Peyer's patch (tissue), 4 donors: ENCODE measurements at regions not wholly inside any gene's neighbourhood (a gene's known extent, or its start where the extent isn't known, plus 50 kb on each side); places are given as distances from the start of the nearest gene placed in this dataset.

Experiments
- DNase-seq, 3 donors: peaks; one replicate each; pipeline ENCODE4 v3.0.0-alpha.2; 2017 to 2019
- H3K27ac ChIP-seq, 4 donors: fragments of 200-600 bp; sonication (generic); one replicate each; pipeline ENCODE4 v1.5.1; 2016 to 2019
- H3K27me3 ChIP-seq, 2 donors: fragments of 200-600 bp; sonication (generic); one replicate each; pipeline ENCODE4 v1.5.1; 2019
- H3K36me3 ChIP-seq, 3 donors: fragments of 200-600 bp; sonication (generic); one replicate each; pipeline ENCODE4 v1.5.1; 2016 to 2019
- H3K4me1 ChIP-seq, 4 donors: fragments of 200-600 bp; sonication (generic); one replicate each; pipeline ENCODE4 v1.5.1; 2016 to 2019
- H3K4me3 ChIP-seq, 4 donors: fragments of 200-600 bp; sonication (generic); 1 replicate in 3 of 4; 2 replicates in 1 of 4; pipeline ENCODE4 v1.5.1; 2016 to 2019; ENCODE audit warnings: mild to moderate bottlenecking in 1 of 4
- H3K9me3 ChIP-seq, 4 donors: fragments of 200-600 bp; sonication (generic); one replicate each; pipeline ENCODE4 v1.5.1; 2016 to 2019; ENCODE audit warnings: mild to moderate bottlenecking in 1 of 4
- POLR2A ChIP-seq, 2 donors: fragments of 450-650 bp; IDR thresholded peaks; one replicate each; pipeline ENCODE4 v1.5.1; 2017; ENCODE audit warnings: antibody characterized with exemption in 2 of 2, mild to moderate bottlenecking in 2 of 2, moderate library complexity in 2 of 2
- TF ChIP-seq, protein P1 (sequence below), 6 experiments: fragments of 450-650 bp in 4 of 6; fragments of 200-600 bp in 2 of 6; sonication (generic) in 1 of 6; IDR thresholded peaks; one replicate each; pipeline ENCODE4 v1.5.1; 2017 to 2019; ENCODE audit warnings: antibody characterized with exemption in 6 of 6, mild to moderate bottlenecking in 3 of 6, moderate library complexity in 1 of 6

DNA sequence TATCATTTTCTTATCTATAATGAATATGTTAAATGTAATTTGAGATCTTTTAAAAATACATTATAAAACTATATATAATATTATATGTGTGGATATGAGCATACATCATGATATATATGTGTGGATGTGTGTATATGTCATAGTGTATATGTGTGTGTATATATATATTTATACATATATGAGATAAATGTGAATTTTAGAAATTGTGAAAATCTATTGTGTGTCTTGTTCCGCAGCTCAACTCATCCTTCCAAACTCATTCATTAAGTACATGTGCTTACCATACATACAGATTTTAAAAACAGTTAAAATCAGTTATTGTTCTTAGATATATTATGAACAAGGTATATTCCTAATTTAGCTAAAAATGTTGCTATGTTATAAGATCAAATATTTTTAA is 435.2 kb upstream of the MIR17HG start:
- no peak for TF ChIP-seq POLR2A (IDR thresholded peaks at IDR 0.05)
- TF ChIP-seq, protein P1, sequence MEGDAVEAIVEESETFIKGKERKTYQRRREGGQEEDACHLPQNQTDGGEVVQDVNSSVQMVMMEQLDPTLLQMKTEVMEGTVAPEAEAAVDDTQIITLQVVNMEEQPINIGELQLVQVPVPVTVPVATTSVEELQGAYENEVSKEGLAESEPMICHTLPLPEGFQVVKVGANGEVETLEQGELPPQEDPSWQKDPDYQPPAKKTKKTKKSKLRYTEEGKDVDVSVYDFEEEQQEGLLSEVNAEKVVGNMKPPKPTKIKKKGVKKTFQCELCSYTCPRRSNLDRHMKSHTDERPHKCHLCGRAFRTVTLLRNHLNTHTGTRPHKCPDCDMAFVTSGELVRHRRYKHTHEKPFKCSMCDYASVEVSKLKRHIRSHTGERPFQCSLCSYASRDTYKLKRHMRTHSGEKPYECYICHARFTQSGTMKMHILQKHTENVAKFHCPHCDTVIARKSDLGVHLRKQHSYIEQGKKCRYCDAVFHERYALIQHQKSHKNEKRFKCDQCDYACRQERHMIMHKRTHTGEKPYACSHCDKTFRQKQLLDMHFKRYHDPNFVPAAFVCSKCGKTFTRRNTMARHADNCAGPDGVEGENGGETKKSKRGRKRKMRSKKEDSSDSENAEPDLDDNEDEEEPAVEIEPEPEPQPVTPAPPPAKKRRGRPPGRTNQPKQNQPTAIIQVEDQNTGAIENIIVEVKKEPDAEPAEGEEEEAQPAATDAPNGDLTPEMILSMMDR (IDR thresholded peaks at IDR 0.05) = no peak
- Histone ChIP-seq H3K27ac (no peak overlapping the region), H3K4me1 (no peaks in the 10 kb centered on the region), H3K9me3 (no peaks in the 10 kb centered on the region), H3K4me3 (no peak overlapping the region), H3K27me3 (no peaks in the 10 kb centered on the region), H3K36me3 (no peaks in the 10 kb centered on the region)
- no peak for DNase-seq

DNA sequence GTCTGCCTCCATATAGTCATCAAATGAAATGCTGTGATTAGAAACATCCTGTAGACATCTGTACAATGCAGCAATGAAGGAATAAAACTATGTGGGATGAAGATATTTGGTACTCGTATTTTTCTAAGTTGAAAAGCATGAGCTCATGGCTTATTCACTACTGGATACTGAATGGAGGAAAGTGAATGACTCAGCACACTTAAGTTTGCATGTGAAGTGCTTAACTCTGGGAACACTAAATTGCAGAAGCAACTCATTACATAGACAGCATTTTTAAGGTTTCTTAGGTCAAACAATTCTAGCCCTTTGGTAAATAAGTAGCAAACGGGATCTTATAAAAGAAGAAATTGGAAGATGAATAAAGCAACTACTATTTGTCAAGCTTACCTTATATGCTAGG is 429.0 kb upstream of the MIR17HG start:
- H3K36me3 ChIP-seq = no peaks in the 10 kb centered on the region
- no peak overlapping the region for H3K4me3 ChIP-seq
- no peaks in the 10 kb centered on the region for H3K4me1 ChIP-seq
- DNase-seq = no peak
- H3K27ac ChIP-seq = no peak overlapping the region
- TF ChIP-seq, protein P1 (IDR thresholded peaks at IDR 0.05) = no peak
- no peak for TF ChIP-seq POLR2A (IDR thresholded peaks at IDR 0.05)
- no peaks in the 10 kb centered on the region for H3K27me3 ChIP-seq
- H3K9me3 ChIP-seq = no peaks in the 10 kb centered on the region

DNA sequence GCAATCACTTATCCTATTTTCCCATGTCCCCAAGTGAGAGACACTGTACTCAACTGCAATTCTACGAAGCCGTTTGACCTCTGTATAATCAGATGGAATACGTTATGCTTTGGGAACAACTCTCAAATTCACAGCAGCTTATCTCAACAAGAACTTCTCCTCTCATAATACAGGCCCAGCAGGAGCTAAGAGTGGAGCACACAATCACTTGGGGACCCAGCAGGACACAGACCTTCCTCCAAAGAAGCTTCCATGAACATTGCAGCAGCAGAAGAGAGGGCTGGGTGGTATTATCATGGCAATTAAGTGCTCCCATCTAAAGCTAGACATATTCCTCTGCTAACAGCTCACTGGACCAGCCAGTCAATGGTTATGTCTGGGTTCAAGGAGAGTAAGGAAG is 428.3 kb upstream of the MIR17HG start:
- no peaks in the 10 kb centered on the region for H3K27me3 ChIP-seq
- no peak for TF ChIP-seq POLR2A (IDR thresholded peaks at IDR 0.05)
- TF ChIP-seq, protein P1 (IDR thresholded peaks at IDR 0.05) = no peak
- H3K9me3 ChIP-seq = no peaks in the 10 kb centered on the region
- no peaks in the 10 kb centered on the region for H3K36me3 ChIP-seq
- H3K27ac ChIP-seq = no peak overlapping the region
- no peak overlapping the region for H3K4me3 ChIP-seq
- no peaks in the 10 kb centered on the region for H3K4me1 ChIP-seq
- DNase-seq = no peak

DNA sequence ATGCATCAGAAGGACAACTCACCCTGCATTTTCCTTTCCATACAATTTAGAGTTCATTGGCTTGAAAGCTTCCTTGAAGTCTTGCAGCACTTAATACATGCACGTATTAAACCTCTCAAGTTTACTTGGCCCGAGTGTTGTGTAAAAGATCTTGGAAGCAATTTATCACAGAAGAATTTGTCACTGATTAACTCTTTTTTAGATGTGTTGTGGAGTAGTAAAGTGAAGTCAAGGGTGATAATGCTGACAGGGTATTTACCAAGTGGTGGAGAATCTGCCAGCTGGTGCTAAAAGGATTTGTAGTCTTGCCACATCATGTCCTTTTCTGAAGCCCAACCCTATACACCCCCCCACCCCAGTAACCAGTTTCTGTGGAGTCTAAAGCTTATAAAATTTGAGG is 421.0 kb upstream of the MIR17HG start:
- Histone ChIP-seq H3K27ac (no peak overlapping the region), H3K27me3 (no peaks in the 10 kb centered on the region), H3K4me3 (no peak overlapping the region), H3K4me1 (no peaks in the 10 kb centered on the region), H3K9me3 (no peaks in the 10 kb centered on the region), H3K36me3 (no peaks in the 10 kb centered on the region)
- no peak for TF ChIP-seq POLR2A (IDR thresholded peaks at IDR 0.05)
- TF ChIP-seq, protein P1 (IDR thresholded peaks at IDR 0.05) = no peak
- no peak for DNase-seq

DNA sequence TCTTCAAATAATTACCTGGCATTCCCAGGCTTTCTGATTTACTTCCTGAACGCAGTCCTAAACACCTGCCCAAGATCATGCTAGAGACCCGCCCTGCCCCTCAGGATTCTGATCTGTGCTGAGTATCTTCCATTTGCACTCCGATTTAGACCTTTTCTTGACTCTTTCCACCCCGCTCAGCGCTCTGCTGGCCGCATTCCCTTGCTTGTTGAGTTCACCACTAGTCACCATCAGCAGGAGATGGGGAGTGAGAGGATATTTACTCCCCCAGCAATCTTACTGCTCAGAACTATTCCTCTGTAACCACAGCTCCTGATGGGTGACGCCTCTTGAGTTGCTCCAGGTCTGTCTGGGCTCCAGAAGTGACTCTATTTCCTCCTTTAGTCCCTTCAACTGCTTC is 419.4 kb upstream of the MIR17HG start:
- Histone ChIP-seq H3K27me3 (no peaks in the 10 kb centered on the region), H3K27ac (no peak overlapping the region), H3K9me3 (no peaks in the 10 kb centered on the region), H3K36me3 (no peaks in the 10 kb centered on the region), H3K4me3 (no peak overlapping the region), H3K4me1 (no peaks in the 10 kb centered on the region)
- DNase-seq = no peak
- no peak for TF ChIP-seq POLR2A (IDR thresholded peaks at IDR 0.05)
- TF ChIP-seq, protein P1 (IDR thresholded peaks at IDR 0.05) = no peak

DNA sequence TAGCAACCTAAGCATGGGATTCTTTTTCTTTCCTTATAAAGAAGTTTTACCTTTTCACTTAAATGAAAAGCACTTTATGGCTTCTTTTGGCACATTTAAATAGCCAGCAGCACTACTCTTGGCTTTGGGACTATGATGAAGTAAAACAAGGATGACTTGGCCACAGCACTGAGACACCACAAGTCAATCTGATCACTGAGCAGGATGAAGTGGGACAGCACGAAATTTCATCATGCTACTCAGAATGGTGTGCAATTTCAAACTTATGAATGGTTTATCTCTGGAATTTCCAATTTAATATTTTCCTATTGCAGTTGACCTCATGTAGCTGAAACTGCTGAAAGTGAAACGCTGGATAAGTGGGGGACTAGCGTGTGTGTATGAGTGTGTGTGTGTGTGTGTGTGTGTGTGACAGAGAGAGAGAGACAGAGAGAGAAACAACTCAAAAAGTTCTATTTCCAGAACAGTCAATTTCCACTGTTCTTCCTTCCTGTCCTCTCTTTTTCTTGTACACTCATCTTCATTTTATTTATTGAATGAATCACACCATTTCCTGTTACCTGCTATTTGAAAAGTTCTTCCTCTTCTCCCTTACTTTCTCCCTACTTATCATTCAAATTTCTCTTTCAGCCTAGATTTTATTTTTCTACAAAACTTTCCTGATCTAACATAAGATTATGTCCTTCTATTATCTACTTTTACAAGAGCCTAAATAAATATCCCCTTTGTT is 414.2 kb upstream of the MIR17HG start:
- no peaks in the 10 kb centered on the region for H3K9me3 ChIP-seq
- no peaks in the 10 kb centered on the region for H3K4me1 ChIP-seq
- DNase-seq = no peak

More for the DNA sequence above, 414.2 kb upstream of the MIR17HG start:
- H3K4me3 ChIP-seq = no peak overlapping the region
- TF ChIP-seq POLR2A (IDR thresholded peaks at IDR 0.05) = no peak
- TF ChIP-seq, protein P1 (IDR thresholded peaks at IDR 0.05) = no peak
- no peak overlapping the region for H3K27ac ChIP-seq
- no peaks in the 10 kb centered on the region for H3K36me3 ChIP-seq
- H3K27me3 ChIP-seq = no peaks in the 10 kb centered on the region
